Hypothalamus (tissue), 51 donors: ENCODE measurements at regions not wholly inside any gene's neighbourhood (a gene's known extent, or its start where the extent isn't known, plus 50 kb on each side); places are given as distances from the start of the nearest gene placed in this dataset.
A peak's percentile ranks its signal among the peaks of the same experiment; 100 is the strongest.
"Not testable (repeated sequence)": the region's sequence is repeated elsewhere in the genome, so short reads cannot be mapped to it uniquely, and the experiment has no call there.

ENCODE experiments used
- DNase-seq, 51 donors: peaks; one replicate each; lab custom pipeline; 2025; lab: John Stamatoyannopoulos, UW

DNA sequence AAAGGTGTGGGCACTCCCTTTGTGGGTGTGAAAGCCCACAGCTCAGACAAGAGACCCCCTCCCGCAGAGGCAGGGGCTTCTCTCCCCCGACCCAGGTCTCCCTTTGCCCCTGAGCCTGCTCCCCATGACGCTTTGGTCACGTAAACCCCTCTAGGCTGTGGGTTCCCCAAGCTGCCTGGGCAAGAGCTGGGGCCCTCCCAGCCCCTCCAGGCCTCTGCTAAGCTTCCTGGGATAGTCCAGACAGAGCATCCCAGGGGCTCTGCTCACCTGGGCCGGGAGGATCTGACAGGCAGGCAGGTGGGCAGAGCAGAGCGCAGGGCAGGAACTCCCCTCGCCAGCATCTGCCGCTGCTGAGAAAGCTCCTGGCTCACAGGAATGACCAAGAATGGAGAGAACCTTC lies 177.3 kb downstream of the BANP start:
- no peak for DNase-seq

DNA sequence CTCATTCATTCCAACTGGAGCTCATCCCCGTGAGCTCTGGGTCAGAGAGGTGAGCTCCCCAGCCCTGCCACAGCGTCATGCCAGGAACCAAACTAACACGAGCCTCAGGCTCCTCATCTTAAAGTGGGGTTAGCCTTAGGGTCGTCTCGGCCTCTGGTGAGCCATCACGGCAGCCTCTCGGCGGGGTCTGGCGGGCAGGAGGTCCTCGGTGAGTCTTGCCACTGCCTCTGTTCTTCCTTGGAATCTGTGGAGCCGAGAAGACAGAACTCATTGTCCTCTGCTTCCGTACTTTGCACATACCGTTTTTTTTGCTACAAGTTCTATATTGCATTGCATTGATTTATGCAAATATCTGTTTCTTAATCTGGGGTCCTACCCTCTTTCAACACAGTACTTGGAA lies 177.9 kb downstream of the BANP start:
- not testable (repeated sequence) for DNase-seq

DNA sequence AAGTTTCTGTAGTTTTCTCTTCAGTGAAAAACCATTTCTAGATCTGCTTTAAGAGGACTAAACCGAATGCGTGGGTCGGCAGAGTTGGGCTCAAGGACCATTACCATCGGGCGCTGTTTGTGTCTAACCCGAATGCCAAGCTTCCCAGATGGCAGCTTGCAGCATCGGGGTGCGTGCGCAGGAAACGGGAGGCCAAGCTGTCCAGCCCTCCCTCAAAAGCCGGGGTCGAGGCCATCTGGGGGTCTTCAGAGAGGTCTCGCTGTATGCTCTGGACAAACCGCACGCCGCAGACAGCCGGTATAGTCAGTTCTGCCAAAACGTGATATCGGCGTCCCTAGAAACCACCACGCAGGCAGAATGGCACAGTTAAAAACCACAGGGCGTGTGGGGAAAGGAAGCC lies 178.8 kb downstream of the BANP start:
- no peak for DNase-seq

DNA sequence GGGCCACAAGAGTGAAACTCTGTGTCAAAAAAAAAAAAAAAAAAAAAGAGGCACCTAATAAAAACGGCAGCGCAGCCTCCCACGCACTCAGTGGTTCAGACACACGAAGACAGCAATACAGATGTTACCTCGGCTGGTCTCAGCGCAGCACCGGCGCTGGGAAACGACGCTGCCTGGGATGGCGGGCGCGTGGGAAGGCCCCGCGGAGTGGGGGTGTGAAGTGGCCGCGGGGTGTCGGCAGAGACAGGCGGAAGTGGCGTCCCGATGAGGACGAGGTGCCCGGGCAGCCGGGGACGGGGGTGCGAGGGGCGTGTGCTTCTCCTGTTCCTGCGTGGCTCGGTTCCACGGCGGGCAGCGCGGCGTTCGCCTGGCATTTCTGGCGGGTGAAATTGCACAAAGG lies 179.4 kb downstream of the BANP start:
- DNase-seq: peak in 1 of 51 donors; percentile 4

DNA sequence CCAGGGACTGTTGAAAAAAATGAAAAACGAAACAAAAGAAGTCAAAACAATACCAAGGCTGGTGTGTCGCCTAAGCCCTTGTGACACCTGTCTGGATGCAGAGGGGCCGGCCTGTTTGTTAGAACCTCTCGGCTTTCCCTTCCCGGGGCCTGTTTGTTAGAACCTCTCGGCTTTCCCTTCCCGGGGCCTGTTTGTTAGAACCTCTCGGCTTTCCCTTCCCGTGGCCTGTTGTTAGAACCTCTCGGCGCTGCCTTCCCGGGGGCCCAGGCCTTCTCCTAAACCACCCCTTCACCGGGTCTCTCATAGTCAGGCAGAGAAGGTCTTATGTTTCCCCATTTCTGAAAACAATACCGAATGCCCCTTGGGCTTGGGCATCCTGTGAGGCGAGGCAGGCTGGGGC lies 180.0 kb downstream of the BANP start:
- no peak for DNase-seq

DNA sequence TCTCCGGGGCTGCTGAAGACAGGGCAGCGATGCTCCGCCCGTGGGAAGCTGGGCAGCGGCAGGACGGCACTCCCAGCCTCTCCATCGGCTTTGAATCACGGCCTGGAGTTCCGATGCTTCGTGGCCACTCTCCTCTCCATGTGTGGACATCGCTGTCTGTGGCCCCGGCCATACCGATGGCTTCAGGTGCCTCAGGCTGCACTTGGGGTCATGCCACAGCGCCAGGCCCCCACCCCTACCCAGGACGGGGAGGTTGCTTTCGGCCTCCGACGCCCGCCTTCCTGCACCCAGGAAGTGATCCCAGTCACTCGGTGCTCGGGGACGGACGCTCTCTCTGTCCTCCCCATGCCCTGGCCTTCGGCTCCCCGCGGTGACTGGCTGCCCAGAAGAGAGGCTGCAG lies 180.7 kb downstream of the BANP start:
- DNase-seq: no peak

DNA sequence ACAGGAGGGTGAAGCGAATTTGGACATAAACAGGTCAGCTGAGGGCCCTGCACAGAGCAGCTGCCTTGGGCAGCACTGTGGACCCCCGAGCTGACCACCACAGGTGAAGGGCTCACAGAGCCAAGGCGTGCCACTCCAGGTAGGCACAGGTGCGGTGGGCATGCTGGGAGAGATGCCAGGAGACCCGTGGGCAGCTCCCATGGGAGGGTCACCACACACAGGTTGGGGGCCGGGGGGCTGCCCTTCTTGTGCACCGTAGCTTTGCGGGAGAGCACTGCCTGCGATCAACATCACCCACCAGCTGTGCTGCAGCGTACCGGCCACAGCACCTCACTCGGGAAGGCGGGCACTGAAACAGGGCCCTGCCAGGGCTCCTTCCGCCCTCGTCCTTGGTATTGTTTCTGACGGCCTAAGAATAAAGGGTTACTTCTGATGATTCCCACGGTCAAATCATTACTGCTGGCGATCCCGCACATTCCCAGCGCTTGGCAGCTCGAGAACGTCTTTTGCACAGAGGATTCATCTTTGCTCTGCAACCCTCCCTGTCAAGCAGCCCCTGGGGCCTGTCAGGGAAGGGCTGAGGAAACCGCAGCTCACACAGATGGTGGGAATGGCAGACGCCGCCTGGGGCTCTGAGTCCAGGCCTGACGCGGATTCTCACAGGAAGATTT lies 181.7 kb downstream of the BANP start:
- DNase-seq: no peak

DNA sequence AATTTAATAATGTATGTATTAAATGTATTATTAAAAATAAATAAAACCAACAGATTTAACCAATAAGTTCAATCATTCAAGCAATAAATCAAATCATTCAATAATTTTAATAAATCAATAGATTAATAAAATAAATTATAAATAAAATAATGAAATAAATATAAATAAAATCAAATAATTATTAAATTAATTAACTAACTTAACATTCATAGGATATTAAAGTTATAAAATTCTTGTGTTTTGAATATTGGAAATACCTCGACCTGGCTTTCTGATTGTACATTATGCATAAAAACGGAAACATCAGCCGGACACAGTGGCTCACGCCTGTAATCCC lies 182.2 kb downstream of the BANP start:
- DNase-seq: no peak

DNA sequence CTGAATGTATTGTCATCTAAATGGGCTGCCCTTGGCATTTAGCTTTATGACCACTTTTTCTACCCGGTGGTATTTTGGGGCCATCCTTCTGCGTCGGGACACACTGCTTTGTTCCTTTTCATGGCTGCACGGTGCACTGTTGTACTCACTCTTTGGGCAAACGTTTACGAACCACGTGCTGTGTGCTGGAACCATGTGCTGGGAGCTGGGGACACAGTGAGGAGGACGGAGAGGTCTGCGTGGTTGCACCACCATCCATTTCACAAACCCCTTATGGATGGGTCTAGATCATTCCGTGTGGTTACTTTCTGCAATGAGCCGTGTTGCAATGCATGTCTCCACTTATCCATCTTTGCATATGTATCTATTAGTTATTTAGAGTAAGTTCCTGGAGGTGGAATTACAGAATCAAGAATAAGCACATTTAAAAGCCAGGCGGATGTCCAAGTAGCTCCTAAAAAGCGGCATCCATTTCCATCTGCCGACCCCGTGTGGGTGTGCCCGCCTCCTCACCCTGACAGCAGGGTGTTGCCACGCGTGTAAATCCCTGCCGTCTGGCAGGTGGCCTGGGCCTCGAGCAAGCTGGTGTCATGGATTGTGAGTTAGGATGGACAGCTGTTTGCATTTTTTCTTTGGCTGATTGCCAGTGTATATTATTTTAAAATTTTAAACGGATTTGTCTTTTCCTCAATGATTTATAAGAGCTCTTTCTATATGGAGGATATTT lies 183.1 kb downstream of the BANP start:
- DNase-seq: not testable (repeated sequence)

DNA sequence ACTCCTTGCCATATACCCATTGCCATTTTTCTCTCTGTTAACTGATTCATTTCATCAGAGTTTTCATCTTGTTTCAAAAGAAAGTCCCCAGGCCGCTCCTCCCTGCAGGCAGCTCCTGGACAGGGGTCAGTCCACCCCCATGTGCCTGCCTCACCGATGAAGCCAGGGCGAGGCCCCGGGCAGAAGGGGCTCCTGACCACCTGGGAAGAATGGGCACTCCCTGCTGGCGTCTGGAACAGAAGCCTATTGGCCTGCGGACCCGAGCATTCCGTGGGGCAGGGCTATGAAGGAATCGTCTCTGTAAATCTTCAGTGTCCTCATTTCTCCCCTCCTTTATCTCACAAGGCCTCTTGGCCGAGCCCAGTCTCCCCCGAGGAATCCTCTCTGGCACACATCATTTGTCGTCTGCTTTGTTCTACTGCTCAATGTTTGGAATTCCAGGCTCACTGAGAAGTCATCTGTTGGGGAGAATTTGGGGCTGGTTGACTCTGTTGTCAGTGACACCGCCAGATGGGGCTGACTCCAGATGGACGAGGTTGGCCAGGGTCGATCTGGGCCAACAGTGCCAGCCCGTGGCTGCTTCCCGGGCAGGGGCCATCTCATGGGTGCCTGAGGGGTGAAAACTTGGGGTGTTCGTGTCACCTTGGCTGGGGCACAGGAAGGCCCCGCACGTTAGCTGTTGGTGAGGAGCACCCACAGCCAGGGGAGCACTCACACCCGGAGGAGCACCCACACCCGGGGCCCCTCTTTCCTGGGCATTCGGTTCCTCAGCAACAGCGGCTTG lies 183.9 kb downstream of the BANP start:
- not testable (repeated sequence) for DNase-seq

DNA sequence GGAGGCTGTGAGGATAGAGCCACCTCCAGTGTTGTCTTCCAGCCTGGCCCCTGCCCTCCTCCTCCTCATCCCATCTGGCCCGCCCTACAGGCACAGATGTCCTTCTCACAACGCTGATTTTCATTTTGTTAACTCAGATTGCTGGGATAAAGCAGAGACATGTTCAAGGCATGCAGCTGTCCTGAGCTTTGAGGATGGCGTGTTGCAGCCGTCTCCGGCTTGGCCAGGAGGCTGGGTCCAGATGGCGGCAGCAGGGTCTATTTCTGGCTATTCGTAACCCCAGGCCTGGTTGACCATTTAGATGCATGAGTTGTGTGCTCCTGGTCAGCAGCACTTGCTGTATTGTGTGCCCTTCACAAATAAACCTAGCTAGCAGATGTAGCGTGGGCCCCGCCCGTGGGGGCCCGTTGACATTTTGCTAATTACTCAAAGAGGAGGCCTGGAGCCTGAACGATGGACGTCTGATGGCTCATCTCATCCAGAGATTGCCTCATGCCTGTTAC lies 185.0 kb downstream of the BANP start:
- DNase-seq: peak in 1 of 51 donors; percentile 12

DNA sequence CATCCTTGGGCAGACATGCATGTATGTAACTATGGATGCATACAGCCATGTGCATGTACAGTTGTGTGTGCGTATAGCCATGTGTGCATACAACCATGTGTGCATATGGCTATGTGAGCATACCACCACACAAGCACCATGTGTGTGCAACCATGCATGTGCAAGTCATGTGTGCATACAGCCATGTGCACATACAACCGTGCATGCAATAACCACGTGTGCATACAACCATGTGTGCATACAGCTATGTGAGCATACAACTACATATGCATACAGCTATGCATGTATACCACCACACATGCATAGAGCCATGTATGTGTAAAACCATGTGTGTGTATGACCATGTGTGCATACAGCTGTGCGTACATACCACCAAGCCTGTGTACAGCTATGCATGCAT lies 185.7 kb downstream of the BANP start:
- not testable (repeated sequence) for DNase-seq

DNA sequence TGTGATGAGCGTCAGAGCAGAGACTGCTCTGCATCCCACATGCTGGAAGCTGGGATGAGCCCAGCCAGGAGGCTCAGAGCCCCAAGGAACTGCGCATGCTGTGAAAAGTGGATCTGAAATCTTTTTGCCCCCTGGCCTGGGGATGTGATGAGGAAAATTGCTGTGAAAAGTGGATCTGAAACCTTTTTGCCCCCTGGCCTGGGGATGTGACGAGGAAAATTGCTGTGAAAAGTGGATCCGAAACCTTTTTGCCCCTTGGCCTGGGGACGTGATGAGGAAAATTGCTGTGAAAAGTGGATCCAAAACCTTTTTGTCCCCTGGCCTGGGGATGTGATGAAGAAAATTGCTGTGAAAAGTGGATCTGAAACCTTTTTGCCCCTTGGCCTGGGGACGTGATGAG lies 187.9 kb downstream of the BANP start:
- DNase-seq: not testable (repeated sequence)

DNA sequence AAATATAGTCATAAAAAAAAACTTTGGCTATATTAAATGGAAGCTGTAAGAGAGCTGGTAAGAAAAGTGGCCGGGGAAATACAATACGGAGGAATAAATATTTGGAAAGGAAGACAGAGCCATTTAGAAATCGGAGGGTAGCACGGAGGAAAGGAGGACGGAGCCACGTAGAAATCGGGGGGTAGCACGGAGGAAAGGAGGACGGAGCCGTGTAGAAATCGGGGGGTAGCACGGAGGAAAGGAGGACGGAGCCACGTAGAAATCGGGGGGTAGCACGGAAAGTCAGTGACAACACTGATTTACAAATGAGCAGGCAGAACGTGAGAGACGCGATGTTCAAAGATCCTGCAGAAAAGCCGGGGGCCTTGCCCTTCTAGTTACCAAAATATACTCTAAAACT lies 189.0 kb downstream of the BANP start:
- DNase-seq: not testable (repeated sequence)

DNA sequence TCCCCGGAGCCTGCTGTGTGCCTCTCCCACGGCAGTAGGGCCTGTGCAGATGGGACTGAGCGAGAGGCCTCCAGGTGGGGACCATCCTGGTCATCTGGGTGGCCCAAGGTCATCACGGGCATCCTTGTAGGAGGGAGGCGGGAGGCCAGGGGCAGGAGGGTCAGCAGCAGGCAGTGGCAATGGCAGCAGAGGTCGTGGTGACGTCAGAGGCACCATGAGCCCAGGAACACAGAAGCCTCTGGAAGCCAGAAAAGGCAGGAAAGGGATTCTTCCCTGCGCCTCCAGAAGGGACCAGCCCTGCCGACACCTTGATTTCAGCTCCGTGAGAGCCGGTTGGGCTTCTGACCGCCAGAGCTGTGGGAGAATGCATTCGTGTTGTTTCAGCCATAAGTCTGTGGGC lies 190.3 kb downstream of the BANP start:
- no peak for DNase-seq

DNA sequence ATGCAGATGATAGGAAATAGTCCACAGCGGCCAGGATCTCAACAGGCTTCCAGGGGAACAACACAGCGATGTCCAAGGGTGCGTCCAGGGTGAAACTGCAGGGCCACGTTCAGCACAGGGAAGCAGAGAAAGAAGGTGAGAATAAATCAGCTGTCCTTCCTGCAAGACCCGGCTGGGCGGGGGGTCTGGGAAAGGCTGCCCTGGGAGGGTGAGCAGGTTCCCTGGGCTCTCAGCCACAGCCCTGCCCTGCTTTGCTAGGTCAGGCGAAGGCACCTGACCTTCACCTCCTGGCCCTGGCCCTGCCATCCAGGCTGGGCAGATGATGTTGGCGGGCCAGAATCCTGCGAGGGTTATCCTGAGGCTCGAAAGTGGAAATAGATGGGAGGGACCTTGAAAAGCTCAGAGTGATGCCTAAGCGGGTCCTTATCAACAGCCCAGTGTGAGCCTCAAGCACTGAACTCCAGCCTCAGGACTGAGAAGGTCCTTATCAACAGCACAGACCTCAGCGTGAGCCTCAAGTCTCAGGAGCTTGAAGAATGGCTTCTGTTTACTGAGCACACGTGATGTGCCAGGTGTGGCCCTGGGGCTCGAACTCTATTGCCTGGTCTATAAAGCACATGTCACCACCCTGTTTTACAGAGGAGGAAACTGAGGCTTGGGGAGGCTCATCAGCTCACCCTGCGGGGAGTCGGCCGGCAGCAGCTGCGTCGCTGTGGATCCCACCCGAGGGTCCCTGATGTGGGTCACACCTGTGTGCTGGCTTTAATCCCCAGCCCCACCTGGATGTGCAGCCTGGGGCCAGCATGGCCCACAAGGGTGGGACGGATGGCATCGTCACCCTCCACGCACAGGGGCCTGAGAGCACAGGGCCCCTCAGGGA lies 191.1 kb downstream of the BANP start:
- DNase-seq: not testable (repeated sequence)

DNA sequence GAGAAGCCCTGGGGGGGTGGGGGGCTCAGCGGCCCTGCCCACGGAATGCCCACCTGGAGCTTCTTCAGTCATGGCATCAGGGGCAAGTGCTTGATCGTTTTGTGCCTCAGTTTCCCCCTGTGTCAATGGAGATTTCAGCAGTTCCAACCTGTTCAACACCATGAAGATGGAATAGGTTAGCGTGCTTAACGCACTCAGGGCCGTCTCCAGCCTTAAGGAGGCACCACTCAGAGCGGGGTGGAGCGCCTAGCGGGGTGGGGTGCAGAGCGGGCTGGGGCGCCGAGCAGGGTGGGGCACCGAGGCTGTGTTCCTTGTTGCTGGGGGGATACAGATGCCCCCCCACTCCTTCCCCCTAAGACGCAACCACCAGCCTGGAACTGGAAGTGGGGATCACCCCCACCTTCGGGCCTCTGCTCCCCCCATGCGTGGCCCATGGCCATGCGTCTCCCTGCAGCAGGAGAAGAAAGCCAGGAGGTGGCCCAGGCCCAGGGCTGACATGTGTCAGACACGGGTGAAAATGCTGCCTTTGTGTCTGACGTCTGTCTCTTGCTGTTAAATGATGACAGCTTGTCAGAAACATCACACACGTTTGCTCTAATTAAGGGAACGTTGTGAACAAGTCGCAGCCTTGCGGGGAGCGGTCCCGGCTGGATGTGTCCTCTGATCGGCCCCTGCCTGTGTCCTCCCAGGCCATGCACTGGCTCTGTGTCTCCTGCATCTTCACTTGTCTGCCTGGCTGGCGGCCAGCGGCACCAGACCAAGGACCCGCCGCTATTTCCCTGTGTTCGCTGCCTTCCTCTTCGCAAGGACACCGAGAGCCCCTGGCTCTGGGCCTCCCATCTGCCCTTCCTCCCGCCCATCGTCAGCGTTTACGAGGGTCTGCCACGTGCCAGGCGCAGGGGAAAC lies 192.1 kb downstream of the BANP start:
- DNase-seq: not testable (repeated sequence)

DNA sequence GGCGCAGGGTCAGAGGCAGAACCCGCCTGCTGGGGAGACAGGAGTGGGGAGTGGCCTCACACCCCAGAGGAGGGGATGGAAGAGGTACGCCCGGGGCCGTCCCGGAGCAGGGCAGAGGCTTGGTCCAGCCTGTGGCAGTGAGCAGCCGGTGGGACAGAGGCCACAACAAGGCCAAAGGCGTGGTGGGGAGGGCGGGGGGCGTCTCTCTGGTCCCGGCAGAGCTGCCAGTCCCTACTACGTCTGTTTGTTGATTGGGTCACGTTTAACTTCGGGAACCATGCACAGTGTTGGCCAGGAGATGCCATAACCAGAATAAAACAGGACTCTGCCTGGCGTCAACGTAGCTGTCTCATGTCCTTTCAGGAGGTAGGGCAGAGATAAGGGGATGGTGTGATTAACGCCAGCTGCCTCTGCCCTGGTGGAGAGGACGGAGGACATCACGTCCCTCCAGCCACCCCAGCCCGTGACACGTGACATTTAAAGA lies 192.8 kb downstream of the BANP start:
- DNase-seq: no peak

DNA sequence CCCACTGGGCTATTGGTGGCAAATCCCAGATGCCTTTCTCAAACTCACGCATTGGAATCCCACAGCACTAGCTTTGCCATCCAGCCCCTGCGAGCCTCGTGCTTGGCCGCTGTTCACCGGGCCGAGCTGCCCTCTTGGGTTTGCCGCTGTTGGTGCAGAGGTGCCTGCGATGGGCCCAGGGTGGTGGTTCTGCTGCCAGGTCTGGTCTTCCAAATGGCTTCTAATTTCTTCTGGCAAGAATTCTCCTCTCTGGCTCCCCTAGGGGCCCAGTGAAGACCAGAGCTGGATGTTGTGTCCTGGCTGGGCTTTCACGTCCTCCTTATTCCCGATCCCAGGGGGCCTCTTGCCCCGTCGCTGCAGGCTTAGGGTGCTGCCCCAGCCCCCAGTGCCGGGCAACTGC lies 194.1 kb downstream of the BANP start:
- DNase-seq: not testable (repeated sequence)
